DOHH2 (cell line): ENCODE measurements at regions not wholly inside any gene's neighbourhood (a gene's known extent, or its start where the extent isn't known, plus 50 kb on each side); places are given as distances from the start of the nearest gene placed in this dataset.

Experiments used
- EZH2phosphoT487 ChIP-seq: fragments of 200-600 bp; sonication (generic); IDR thresholded peaks from 2 replicates; pipeline ENCODE4 v1.6.1; 2017; ENCODE audit warnings: borderline replicate concordance, mild to moderate bottlenecking, antibody characterized with exemption, low read length, moderate library complexity, mixed read lengths
- TF ChIP-seq, protein P1 (sequence below): fragments of 200-600 bp; sonication (generic); IDR thresholded peaks from one replicate; pipeline ENCODE4 v1.5.1; 2014; ENCODE audit warnings: antibody characterized with exemption, mild to moderate bottlenecking, low read depth, low read length; ENCODE audit not compliant: poor library complexity, severe bottlenecking

- TF ChIP-seq, protein P1, sequence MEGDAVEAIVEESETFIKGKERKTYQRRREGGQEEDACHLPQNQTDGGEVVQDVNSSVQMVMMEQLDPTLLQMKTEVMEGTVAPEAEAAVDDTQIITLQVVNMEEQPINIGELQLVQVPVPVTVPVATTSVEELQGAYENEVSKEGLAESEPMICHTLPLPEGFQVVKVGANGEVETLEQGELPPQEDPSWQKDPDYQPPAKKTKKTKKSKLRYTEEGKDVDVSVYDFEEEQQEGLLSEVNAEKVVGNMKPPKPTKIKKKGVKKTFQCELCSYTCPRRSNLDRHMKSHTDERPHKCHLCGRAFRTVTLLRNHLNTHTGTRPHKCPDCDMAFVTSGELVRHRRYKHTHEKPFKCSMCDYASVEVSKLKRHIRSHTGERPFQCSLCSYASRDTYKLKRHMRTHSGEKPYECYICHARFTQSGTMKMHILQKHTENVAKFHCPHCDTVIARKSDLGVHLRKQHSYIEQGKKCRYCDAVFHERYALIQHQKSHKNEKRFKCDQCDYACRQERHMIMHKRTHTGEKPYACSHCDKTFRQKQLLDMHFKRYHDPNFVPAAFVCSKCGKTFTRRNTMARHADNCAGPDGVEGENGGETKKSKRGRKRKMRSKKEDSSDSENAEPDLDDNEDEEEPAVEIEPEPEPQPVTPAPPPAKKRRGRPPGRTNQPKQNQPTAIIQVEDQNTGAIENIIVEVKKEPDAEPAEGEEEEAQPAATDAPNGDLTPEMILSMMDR = no peak
- TF ChIP-seq EZH2phosphoT487 = no peak
These were observed 141.9 kb downstream of the CTTN start for GRCh38 chr11:70540196-70540595.
